ENCODE measurements at regions not wholly inside any gene's neighbourhood (a gene's known extent, or its start where the extent isn't known, plus 50 kb on each side); places are given as distances from the start of the nearest gene placed in this dataset.

- no peak overlapping the region for H3K27ac ChIP-seq (ENCODE audit: control insufficient read depth, insufficient read depth, low read length)
- dilution Hi-C loops (cut with MboI; ENCODE audit: extremely low pct_ligation_motif_present, low sequenced_read_pairs): no loop called here
- no peak overlapping the region for H3K4me3 ChIP-seq (ENCODE audit: control insufficient read depth in 2 of 3, extremely low read depth in 1 of 3, insufficient read depth in 2 of 3, low read depth in 1 of 3, low read length in 3 of 3)
- H3K4me2 ChIP-seq (ENCODE audit: control insufficient read depth, extremely low read depth, insufficient read depth, low read depth, low read length): no peak overlapping the region
- H3K36me3 ChIP-seq (ENCODE audit: control insufficient read depth in 2 of 2, extremely low read depth in 1 of 2, insufficient read depth in 2 of 2, low read length in 2 of 2): no peaks in the 10 kb centered on the region
- DNase-seq (ENCODE audit: low read depth, low spot score) (no peak), FAIRE-seq (no peak)
- H4K20me1 ChIP-seq (ENCODE audit: control insufficient read depth, extremely low read depth, insufficient read depth, low read length): no peaks in the 10 kb centered on the region
- TF ChIP-seq CTCF (optimal IDR thresholded peaks at IDR 0.05 in 1 of 3, IDR thresholded peaks at IDR 0.05 in 1 of 3, conservative IDR thresholded peaks at IDR 0.05 in 1 of 3; ENCODE audit: extremely low read depth in 1 of 3, insufficient read depth in 2 of 3, low read length in 3 of 3) (no peak), EZH2 (IDR thresholded peaks at IDR 0.05; ENCODE audit: low read length) (no peak)
- H3K27me3 ChIP-seq (ENCODE audit: control insufficient read depth, extremely low read depth, insufficient read depth, low read length): no peaks in the 10 kb centered on the region
- no peaks in the 10 kb centered on the region for H3K4me1 ChIP-seq (ENCODE audit: control insufficient read depth, extremely low read depth, insufficient read depth, low read length)
- no peak overlapping the region for H3K9ac ChIP-seq (ENCODE audit: control insufficient read depth, extremely low read depth, insufficient read depth, low read length)
- H2AFZ ChIP-seq (ENCODE audit: control insufficient read depth, low read length): no peak overlapping the region
- no peaks in the 10 kb centered on the region for H3K9me1 ChIP-seq (ENCODE audit: control insufficient read depth, extremely low read depth, insufficient read depth, low read length)
- H3K9me3 ChIP-seq (ENCODE audit: control insufficient read depth, low read depth, low read length): no peaks in the 10 kb centered on the region
- no peaks in the 10 kb centered on the region for H3K79me2 ChIP-seq (ENCODE audit: control insufficient read depth, insufficient read depth, low read length)
Observed at GRCh38 chr3:31450345-31450744, 82.4 kb upstream of the STT3B start.

- no peak for FAIRE-seq
Observed at GRCh38 chr3:31452495-31453106, 80.1 kb upstream of the STT3B start.

More at GRCh38 chr3:31452495-31453106, 80.1 kb upstream of the STT3B start:
- no peak for DNase-seq (ENCODE audit: low read depth, low spot score)
- dilution Hi-C loops (cut with MboI; ENCODE audit: extremely low pct_ligation_motif_present, low sequenced_read_pairs): no loop called here
- Histone ChIP-seq H3K4me2 (ENCODE audit: control insufficient read depth, extremely low read depth, insufficient read depth, low read depth, low read length) (no peak overlapping the region), H3K4me3 (ENCODE audit: control insufficient read depth in 2 of 3, extremely low read depth in 1 of 3, insufficient read depth in 2 of 3, low read depth in 1 of 3, low read length in 3 of 3) (no peak overlapping the region), H3K27ac (ENCODE audit: control insufficient read depth, insufficient read depth, low read length) (no peak overlapping the region), H3K27me3 (ENCODE audit: control insufficient read depth, extremely low read depth, insufficient read depth, low read length) (no peaks in the 10 kb centered on the region), H2AFZ (ENCODE audit: control insufficient read depth, low read length) (no peak overlapping the region), H3K4me1 (ENCODE audit: control insufficient read depth, extremely low read depth, insufficient read depth, low read length) (no peaks in the 10 kb centered on the region), H3K79me2 (ENCODE audit: control insufficient read depth, insufficient read depth, low read length) (no peaks in the 10 kb centered on the region), H3K9me3 (ENCODE audit: control insufficient read depth, low read depth, low read length) (no peaks in the 10 kb centered on the region), H3K9ac (ENCODE audit: control insufficient read depth, extremely low read depth, insufficient read depth, low read length) (no peak overlapping the region), H4K20me1 (ENCODE audit: control insufficient read depth, extremely low read depth, insufficient read depth, low read length) (no peaks in the 10 kb centered on the region), H3K9me1 (ENCODE audit: control insufficient read depth, extremely low read depth, insufficient read depth, low read length) (no peaks in the 10 kb centered on the region), H3K36me3 (ENCODE audit: control insufficient read depth in 2 of 2, extremely low read depth in 1 of 2, insufficient read depth in 2 of 2, low read length in 2 of 2) (no peaks in the 10 kb centered on the region)
- no peak for TF ChIP-seq EZH2 (IDR thresholded peaks at IDR 0.05; ENCODE audit: low read length)
- no peak for TF ChIP-seq CTCF (optimal IDR thresholded peaks at IDR 0.05 in 1 of 3, IDR thresholded peaks at IDR 0.05 in 1 of 3, conservative IDR thresholded peaks at IDR 0.05 in 1 of 3; ENCODE audit: extremely low read depth in 1 of 3, insufficient read depth in 2 of 3, low read length in 3 of 3)

All from keratinocyte (primary cell).